GM04504 (cell line): ENCODE measurements at regions not wholly inside any gene's neighbourhood (a gene's known extent, or its start where the extent isn't known, plus 50 kb on each side); places are given as distances from the start of the nearest gene placed in this dataset.

Source experiments
- DNase-seq: peaks from one replicate; pipeline ENCODE4 v3.0.0-alpha.2; 2012; ENCODE audit warnings: low read depth

GRCh38 chr2:198343471-198343870, 539.1 kb downstream of the PLCL1 start:
- no peak for DNase-seq

- DNase-seq, result no peak
These were observed 536.5 kb downstream of the PLCL1 start for GRCh38 chr2:198340846-198341245.

GRCh38 chr2:198339116-198339515, 534.7 kb downstream of the PLCL1 start:
- DNase-seq, result no peak

- DNase-seq, result no peak
These were observed 533.0 kb downstream of the PLCL1 start for GRCh38 chr2:198337368-198337767.

GRCh38 chr2:198328454-198328853, 524.1 kb downstream of the PLCL1 start:
- no peak for DNase-seq

- no peak for DNase-seq
These were observed 523.1 kb downstream of the PLCL1 start for GRCh38 chr2:198327526-198327925.

- no peak for DNase-seq
These were observed 522.0 kb downstream of the PLCL1 start for GRCh38 chr2:198326431-198326830.

GRCh38 chr2:198325359-198325758, 521.0 kb downstream of the PLCL1 start:
- DNase-seq, result no peak

- DNase-seq, result no peak
These were observed 519.7 kb downstream of the PLCL1 start for GRCh38 chr2:198324071-198324470.

- no peak for DNase-seq
These were observed 517.9 kb downstream of the PLCL1 start for GRCh38 chr2:198322275-198322674.

- DNase-seq, result no peak
These were observed 517.2 kb downstream of the PLCL1 start for GRCh38 chr2:198321522-198322088.

- DNase-seq, result no peak
These were observed 512.5 kb downstream of the PLCL1 start for GRCh38 chr2:198316852-198317396.

- no peak for DNase-seq
These were observed 511.6 kb downstream of the PLCL1 start for GRCh38 chr2:198315791-198316630.

- peak; percentile 30 for DNase-seq
These were observed 510.3 kb downstream of the PLCL1 start for GRCh38 chr2:198314559-198315153.

GRCh38 chr2:198312596-198313483, 508.4 kb downstream of the PLCL1 start:
- no peak for DNase-seq

GRCh38 chr2:198311020-198311419, 506.6 kb downstream of the PLCL1 start:
- no peak for DNase-seq

GRCh38 chr2:198309673-198310280, 505.4 kb downstream of the PLCL1 start:
- no peak for DNase-seq

- DNase-seq, result no peak
These were observed 504.7 kb downstream of the PLCL1 start for GRCh38 chr2:198309081-198309480.

- DNase-seq, result no peak
These were observed 504.0 kb downstream of the PLCL1 start for GRCh38 chr2:198308368-198308767.

- no peak for DNase-seq
These were observed 502.7 kb downstream of the PLCL1 start for GRCh38 chr2:198307093-198307492.

GRCh38 chr2:198304859-198305258, 500.5 kb downstream of the PLCL1 start:
- no peak for DNase-seq

- no peak for DNase-seq
These were observed 493.0 kb downstream of the PLCL1 start for GRCh38 chr2:198297350-198297749.
